ENCODE measurements at regions not wholly inside any gene's neighbourhood (a gene's known extent, or its start where the extent isn't known, plus 50 kb on each side); places are given as distances from the start of the nearest gene placed in this dataset.

- TF ChIP-seq CTCF (conservative IDR thresholded peaks at IDR 0.05; ENCODE audit: low read length): no peak
- no peak for TF ChIP-seq EZH2phosphoT487 (IDR thresholded peaks at IDR 0.05; ENCODE audit: borderline replicate concordance)
Measured at GRCh38 chr20:10906834-10907233, 233.0 kb upstream of the JAG1 start.
